ENCODE measurements at regions not wholly inside any gene's neighbourhood (a gene's known extent, or its start where the extent isn't known, plus 50 kb on each side); places are given as distances from the start of the nearest gene placed in this dataset.

GRCh38 chr2:66283787-66284186 lies 151.1 kb upstream of the MEIS1 start:
- BruUV-seq (replicated peaks): no TSS peak
- no peaks in the 10 kb centered on the region for H3K27me3 ChIP-seq (ENCODE audit: control insufficient read depth in 1 of 2, insufficient read depth in 2 of 2, low read length in 2 of 2)
- no peak for DNase-seq (ENCODE audit: low spot score)
- intact Hi-C loops (cut with micrococcal nuclease; ENCODE audit: unreplicated experiment): no loop called here
- no peak overlapping the region for H3K9ac ChIP-seq (ENCODE audit: insufficient read depth, low read depth, low read length)
- no peaks in the 10 kb centered on the region for H3K9me3 ChIP-seq (ENCODE audit: low read length)
- no peak for FAIRE-seq
- no peak overlapping the region for H3K4me2 ChIP-seq (ENCODE audit: low read depth, low read length)
- H3K79me2 ChIP-seq (ENCODE audit: insufficient read depth, low read length): no peaks in the 10 kb centered on the region
- CTCF ChIA-PET (ENCODE audit: low intra/inter-chr PET ratio, low total read pairs): no interaction called here
- H3K27ac ChIP-seq (ENCODE audit: extremely low read length, insufficient read depth, low read length): no peak overlapping the region
- no peak overlapping the region for H2AFZ ChIP-seq (ENCODE audit: low read length)
- 0% methylated on average over 1 of the region's 1 CpG for WGBS (ENCODE audit: low lambda C conversion rate)
- no peaks in the 10 kb centered on the region for H4K20me1 ChIP-seq (ENCODE audit: insufficient read depth, low read length)
- no peaks in the 10 kb centered on the region for H3K4me1 ChIP-seq (ENCODE audit: insufficient read depth, low read length)
- in situ Hi-C loops (cut with HindIII; ENCODE audit: extremely low pct_ligation_motif_present, low pct_unique_long_range_greater_than_20kb): no loop called here
- POLR2A ChIA-PET: no interaction called here
- no peak for ATAC-seq
- H3K36me3 ChIP-seq (replicated peaks in 1 of 2; ENCODE audit: control insufficient read depth in 1 of 2, insufficient read depth in 2 of 2, low read length in 2 of 2): no peaks in the 10 kb centered on the region
- no peak overlapping the region for H3K4me3 ChIP-seq (replicated peaks in 1 of 3; ENCODE audit: insufficient read depth in 1 of 3, low read depth in 2 of 3, low read length in 3 of 3)
- TF ChIP-seq ZNF460 (CRISPR knock-in tag; IDR thresholded peaks at IDR 0.05; ENCODE audit: borderline replicate concordance) (no peak), ERF (CRISPR knock-in tag; IDR thresholded peaks at IDR 0.05) (no peak), POLR2G (IDR thresholded peaks at IDR 0.05; ENCODE audit: low read depth, low read length) (no peak), ZFP62 (CRISPR knock-in tag; IDR thresholded peaks at IDR 0.05) (no peak), ZGPAT (CRISPR knock-in tag; IDR thresholded peaks at IDR 0.05) (no peak), PTBP1 (IDR thresholded peaks at IDR 0.05; ENCODE audit: low read depth, low read length, poor library complexity, severe bottlenecking) (no peak), ZNF333 (CRISPR knock-in tag; IDR thresholded peaks at IDR 0.05; ENCODE audit: borderline replicate concordance) (no peak), ATRX (CRISPR knock-in tag; IDR thresholded peaks at IDR 0.05; ENCODE audit: borderline replicate concordance) (no peak), ZNF816 (CRISPR knock-in tag; IDR thresholded peaks at IDR 0.05; ENCODE audit: borderline replicate concordance) (no peak), ATF1 (CRISPR knock-in tag; IDR thresholded peaks at IDR 0.05) (no peak), ZBTB1 (CRISPR knock-in tag; IDR thresholded peaks at IDR 0.05; ENCODE audit: borderline replicate concordance) (no peak), BORCS8-MEF2B (CRISPR knock-in tag; IDR thresholded peaks at IDR 0.05) (no peak)
- TF ChIP-seq, protein P1, sequence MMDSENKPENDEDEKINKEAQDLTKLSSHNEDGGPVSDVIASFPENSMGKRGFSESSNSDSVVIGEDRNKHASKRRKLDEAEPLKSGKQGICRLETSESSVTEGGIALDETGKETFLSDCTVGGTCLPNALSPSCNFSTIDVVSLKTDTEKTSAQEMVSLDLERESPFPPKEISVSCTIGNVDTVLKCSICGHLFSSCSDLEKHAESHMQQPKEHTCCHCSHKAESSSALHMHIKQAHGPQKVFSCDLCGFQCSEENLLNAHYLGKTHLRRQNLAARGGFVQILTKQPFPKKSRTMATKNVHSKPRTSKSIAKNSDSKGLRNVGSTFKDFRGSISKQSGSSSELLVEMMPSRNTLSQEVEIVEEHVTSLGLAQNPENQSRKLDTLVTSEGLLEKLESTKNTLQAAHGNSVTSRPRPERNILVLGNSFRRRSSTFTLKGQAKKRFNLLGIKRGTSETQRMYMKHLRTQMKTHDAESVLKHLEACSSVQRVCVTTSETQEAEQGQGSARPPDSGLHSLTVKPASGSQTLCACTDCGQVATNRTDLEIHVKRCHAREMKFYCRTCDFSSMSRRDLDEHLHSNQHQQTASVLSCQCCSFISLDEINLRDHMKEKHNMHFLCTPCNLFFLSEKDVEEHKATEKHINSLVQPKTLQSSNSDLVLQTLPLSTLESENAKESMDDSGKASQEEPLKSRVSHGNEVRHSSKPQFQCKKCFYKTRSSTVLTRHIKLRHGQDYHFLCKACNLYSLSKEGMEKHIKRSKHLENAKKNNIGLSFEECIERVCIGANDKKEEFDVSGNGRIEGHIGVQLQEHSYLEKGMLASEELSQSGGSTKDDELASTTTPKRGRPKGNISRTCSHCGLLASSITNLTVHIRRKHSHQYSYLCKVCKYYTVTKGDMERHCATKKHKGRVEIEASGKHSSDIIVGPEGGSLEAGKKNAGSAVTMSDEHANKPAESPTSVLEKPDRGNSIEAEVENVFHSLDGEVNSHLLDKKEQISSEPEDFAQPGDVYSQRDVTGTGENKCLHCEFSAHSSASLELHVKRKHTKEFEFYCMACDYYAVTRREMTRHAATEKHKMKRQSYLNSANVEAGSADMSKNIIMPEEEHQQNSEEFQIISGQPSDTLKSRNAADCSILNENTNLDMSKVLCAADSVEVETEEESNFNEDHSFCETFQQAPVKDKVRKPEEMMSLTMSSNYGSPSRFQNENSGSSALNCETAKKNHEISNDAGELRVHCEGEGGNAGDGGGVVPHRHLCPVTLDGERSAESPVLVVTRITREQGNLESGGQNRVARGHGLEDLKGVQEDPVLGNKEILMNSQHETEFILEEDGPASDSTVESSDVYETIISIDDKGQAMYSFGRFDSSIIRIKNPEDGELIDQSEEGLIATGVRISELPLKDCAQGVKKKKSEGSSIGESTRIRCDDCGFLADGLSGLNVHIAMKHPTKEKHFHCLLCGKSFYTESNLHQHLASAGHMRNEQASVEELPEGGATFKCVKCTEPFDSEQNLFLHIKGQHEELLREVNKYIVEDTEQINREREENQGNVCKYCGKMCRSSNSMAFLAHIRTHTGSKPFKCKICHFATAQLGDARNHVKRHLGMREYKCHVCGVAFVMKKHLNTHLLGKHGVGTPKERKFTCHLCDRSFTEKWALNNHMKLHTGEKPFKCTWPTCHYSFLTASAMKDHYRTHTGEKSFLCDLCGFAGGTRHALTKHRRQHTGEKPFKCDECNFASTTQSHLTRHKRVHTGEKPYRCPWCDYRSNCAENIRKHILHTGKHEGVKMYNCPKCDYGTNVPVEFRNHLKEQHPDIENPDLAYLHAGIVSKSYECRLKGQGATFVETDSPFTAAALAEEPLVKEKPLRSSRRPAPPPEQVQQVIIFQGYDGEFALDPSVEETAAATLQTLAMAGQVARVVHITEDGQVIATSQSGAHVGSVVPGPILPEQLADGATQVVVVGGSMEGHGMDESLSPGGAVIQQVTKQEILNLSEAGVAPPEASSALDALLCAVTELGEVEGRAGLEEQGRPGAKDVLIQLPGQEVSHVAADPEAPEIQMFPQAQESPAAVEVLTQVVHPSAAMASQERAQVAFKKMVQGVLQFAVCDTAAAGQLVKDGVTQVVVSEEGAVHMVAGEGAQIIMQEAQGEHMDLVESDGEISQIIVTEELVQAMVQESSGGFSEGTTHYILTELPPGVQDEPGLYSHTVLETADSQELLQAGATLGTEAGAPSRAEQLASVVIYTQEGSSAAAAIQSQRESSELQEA (CRISPR knock-in tag; IDR thresholded peaks at IDR 0.05; ENCODE audit: not compliant biosample characterization): no peak
- TF ChIP-seq, protein P2, sequence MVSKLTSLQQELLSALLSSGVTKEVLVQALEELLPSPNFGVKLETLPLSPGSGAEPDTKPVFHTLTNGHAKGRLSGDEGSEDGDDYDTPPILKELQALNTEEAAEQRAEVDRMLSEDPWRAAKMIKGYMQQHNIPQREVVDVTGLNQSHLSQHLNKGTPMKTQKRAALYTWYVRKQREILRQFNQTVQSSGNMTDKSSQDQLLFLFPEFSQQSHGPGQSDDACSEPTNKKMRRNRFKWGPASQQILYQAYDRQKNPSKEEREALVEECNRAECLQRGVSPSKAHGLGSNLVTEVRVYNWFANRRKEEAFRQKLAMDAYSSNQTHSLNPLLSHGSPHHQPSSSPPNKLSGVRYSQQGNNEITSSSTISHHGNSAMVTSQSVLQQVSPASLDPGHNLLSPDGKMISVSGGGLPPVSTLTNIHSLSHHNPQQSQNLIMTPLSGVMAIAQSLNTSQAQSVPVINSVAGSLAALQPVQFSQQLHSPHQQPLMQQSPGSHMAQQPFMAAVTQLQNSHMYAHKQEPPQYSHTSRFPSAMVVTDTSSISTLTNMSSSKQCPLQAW (CRISPR knock-in tag; IDR thresholded peaks at IDR 0.05): no peak
